HG03066 (cell line): ENCODE measurements at regions not wholly inside any gene's neighbourhood (a gene's known extent, or its start where the extent isn't known, plus 50 kb on each side); places are given as distances from the start of the nearest gene placed in this dataset.

ENCODE experiments used
- ATAC-seq: cut with Tn5 transposase; IDR thresholded peaks from one replicate; pipeline ENCODE4 v1.9.1; 2021; ENCODE audit warnings: low read depth; ENCODE audit not compliant: unreplicated experiment

DNA sequence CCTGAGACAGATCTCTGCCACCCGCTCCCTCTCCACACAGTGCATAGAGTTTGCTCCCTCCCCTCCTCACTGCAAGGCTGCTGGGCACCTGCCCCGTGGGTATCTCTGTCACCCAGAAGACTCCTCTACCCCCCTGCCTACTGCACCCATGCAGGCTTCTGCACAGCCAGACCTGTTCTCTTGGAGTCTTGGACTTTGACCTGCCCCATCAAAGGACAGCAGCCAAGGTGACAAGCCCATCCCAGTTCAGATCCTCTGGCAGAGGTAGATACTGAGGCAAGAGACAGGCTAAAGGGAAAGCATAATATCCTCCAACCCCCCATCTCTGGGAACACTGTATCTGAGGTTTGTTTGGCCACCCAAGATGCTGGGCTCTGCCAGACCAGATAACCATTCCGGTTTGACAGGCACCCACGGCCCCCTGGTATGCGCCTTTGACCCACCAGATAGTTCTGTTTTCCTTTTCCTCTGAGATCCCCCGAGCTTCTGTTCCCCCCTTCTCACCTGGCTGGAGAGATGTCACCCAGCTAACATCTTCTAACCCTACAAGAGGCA lies 239.6 kb downstream of the SOX9 start:
- ATAC-seq: no peak

GRCh38 chr17:72361892-72362291 lies 241.1 kb downstream of the SOX9 start:
- no peak for ATAC-seq

- ATAC-seq: no peak
Observed at GRCh38 chr17:72362376-72363088, 241.7 kb downstream of the SOX9 start.

DNA sequence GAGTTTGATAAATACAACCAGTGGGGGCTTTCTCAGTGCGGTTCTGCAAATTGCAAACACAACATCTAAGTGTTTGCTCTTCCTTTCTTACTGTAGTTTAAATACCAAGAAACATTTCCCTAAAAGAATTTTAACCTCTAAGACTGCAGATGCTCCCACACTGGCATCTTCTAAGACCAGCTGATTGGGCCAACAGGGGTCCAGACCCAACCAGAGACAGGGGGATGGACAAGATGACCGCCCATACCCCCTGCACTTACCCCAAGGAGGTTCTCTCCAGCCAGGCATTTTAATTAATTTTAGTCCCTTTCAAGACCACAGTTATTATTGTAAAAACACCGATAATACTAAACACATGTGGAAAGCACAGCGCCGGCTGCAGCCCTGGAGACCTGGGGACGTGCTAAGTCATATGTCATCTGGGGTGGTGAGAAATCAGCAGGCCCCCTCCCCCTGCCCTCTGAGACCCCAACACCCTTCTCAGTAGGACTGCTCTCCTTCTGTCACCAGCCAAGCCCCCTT lies 242.3 kb downstream of the SOX9 start:
- no peak for ATAC-seq

- no peak for ATAC-seq
Observed at GRCh38 chr17:72365857-72366414, 245.1 kb downstream of the SOX9 start.

DNA sequence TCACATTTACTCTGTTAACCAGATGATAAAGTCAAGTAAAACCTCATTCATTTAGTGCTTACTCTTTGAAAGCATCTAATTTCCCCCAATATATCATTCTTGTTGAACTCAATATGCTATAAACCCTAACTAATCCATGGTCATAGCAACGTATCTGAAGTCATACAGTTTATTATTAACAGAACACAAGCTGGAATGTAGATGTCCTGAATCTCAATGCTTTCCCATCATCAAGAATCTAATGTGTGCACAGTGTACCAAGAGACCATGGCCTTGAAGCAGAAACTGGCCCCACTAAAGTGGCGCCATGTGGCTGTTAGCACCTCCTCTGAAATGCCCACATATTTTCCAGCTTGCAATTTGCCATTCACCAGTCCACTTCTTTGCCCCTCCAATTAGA lies 245.8 kb downstream of the SOX9 start:
- ATAC-seq: no peak

DNA sequence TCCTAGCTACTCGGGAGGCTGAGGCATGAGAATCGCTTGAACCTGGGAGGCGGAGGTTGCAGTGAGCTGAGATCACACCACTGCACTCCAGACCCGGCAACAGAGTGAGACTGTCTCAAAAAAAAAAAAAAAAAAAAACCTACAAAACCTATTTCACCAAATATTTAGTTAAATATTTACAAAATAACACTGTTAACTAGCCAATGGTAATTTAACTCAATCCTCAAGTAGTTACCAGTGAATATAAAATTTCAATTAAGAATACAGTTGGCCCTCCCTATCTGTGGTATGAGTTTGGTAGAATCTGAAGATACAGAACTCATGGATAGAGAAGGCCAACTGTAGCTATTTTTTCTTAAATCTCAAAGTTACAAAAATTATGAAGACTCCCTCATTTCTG lies 247.4 kb downstream of the SOX9 start:
- ATAC-seq: no peak

- no peak for ATAC-seq
Observed at GRCh38 chr17:72369366-72369765, 248.5 kb downstream of the SOX9 start.

DNA sequence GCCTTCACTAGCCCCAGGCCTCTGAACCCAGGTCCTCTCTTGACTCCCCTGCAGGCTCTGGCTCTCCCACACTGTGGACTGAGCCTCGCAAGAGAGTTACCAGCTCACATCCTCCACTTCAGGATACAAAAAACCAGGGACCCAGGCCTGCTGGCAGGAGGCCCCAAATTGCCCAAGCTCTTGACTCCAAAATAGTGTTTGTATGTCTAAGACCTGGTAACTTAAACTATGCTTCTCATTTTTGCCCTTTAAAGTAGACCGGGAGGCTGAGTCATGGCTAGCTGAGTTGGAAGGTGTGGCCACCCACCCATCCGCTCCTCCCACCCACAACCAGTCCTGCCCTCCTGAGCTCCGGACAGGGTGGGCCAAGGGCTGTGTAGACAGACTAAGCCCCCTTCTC lies 250.0 kb downstream of the SOX9 start:
- ATAC-seq: no peak

GRCh38 chr17:72372185-72372584 lies 251.4 kb downstream of the SOX9 start:
- no peak for ATAC-seq

DNA sequence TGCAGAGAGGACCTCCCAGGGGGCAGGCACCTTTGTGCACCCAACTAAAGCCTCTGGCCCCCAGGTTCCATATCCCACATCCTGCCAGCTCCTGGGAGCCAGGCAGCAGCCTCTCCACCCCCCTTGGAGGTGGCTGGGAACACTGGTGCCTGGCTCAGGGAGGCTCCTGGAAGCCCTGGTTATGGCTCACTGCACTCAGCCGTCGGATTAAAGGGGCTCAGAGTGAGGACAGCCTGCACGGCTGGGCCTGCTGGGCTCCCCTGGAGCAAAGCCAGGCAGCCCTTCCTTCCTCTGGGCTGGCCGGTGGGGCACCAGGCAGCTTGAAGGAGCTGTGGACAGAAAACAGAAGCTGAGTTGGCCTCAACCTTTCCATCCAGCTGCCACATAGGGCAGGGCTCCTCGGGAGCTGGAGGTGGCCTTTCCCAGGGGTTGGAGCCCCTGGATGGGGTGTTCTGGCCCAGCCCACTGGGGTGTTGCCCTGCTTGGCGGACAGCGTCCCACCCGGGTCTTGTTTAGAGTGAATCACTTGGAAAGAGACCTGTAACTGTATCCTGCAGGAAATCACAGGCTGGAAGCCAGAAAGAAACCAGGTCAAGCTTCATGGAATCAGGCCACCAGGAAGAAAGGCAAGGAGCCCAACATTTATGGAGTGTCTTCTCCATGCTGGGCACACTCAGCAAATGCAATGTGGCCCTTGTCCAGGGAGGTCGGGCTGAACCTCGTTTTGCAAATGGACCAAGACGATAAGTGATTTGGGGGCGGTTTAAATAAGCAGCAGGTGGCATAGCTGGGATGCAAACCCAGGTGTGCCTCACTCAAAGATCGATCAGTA lies 253.3 kb downstream of the SOX9 start:
- no peak for ATAC-seq

GRCh38 chr17:72376526-72377345 lies 255.9 kb downstream of the SOX9 start:
- no peak for ATAC-seq

DNA sequence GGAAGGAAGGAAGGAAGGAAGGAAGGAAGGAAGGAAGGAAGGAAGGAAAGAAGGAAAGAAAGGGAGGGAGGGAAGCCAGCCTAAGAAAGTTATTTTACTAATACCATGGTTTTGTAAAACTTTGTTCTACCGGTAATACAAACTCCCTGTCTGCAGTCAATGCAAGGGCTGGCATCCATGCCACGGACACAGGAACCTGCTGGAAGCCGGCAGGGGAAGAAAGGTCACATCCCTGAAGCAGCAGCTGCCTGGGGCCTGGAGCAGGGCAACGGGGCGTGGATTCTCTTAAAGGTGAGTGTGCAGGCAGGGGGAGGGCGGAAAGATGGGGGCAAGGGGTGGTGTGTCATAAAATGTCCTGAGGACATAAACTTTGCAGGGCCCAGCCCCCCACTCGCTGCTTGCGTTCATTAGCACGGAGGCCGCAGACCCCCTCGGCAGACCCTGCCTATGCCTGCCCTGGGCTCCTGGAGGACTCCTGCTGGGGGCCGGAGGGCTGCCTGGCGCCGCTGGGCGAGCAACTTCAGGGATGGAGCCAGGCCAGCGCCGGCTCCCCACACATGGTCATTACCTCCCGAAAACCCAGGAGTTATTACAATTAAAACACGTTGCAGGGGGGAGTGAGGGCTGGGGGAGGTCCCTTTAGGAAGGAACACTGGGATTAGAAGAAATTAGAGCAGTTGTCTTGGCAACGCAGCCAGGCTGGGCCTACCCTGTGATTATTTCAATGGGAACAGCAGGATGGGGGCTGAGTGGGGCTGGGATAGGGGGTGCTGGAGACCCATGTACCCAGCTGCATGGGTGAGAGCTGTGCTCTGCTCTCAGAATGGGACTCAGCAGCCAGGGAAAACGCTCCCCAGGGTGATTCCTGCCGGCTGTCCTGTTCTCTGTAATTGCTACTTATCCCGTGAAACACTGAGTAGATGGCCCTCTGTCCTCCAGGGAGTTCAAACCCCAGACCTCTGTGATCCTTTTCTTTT lies 257.9 kb downstream of the SOX9 start:
- ATAC-seq: no peak

- no peak for ATAC-seq
Observed at GRCh38 chr17:72379516-72379915, 258.7 kb downstream of the SOX9 start.

DNA sequence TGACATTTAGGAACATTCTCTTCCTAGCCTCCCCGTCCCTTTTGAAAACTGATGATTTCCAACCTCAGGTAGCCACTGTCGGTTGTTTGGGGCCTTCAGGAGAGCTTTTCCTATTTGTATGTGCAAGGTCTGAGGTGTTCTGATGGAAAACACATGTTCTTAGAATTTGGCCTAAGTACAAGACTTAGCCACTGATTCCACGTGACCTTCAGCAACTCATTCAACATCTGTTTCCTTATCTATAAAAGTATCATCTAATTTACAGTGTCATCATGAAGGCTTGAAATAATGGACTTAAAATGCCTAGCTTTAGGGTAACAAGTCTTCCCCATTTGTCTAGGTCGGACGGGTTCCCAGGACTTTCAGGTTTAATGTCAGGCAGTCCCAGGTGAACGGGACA lies 259.3 kb downstream of the SOX9 start:
- no peak for ATAC-seq

- no peak for ATAC-seq
Observed at GRCh38 chr17:72380737-72381136, 259.9 kb downstream of the SOX9 start.

- no peak for ATAC-seq
Observed at GRCh38 chr17:72381597-72382397, 261.0 kb downstream of the SOX9 start.

DNA sequence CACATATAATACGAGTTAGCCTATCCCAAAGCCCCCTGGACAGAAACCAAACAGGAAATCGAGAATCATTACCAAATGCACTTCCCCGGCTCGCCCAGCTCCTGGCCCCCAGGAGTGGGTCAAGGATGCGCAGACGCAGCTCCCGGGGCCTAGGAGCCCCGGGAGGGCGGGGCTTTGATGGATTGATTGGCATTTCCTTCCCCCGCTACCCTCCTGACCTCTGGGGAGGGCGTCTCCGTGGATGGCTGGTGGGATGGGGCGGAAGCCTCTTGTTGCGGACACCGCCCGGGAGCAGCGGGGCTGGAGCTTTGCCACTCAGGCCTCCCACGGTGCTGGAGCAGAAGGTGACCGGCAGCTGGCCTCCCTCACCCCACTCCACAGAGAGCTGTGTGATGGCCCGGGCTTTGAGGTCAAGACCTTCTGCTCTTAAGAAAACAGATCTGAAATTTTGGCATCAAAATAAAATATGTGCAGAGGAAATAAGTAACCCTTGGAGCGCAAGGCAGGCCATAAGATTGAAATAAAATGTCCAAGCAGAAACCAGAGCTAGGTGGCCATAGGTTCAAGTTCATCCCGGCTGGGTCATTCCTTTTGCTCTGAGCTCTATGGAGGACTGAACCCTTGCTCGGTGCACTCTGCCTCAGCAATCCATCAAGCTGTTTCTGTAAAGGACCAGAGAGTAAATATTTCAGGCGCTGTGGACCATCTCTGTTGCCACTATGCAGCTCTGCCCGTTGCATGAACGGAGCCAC lies 262.3 kb downstream of the SOX9 start:
- no peak for ATAC-seq
